Neural cell (in vitro differentiated cells): ENCODE measurements at regions not wholly inside any gene's neighbourhood (a gene's known extent, or its start where the extent isn't known, plus 50 kb on each side); places are given as distances from the start of the nearest gene placed in this dataset.

Source experiments
- CTCF ChIP-seq: fragments of 450-650 bp; IDR thresholded peaks from 2 replicates; pipeline ENCODE4 v1.5.1; 2014; ENCODE audit warnings: antibody characterized with exemption, mild to moderate bottlenecking, moderate library complexity; ENCODE audit not compliant: poor library complexity, severe bottlenecking
- EZH2 ChIP-seq: fragments of 200-600, 300-800 bp; shearing (Covaris generic), sonication (generic); IDR thresholded peaks from 2 replicates; pipeline ENCODE4 v1.6.1; 2014; ENCODE audit warnings: antibody characterized with exemption, low read length, borderline replicate concordance, mild to moderate bottlenecking; ENCODE audit not compliant: insufficient read depth, poor library complexity, severe bottlenecking
- SMC3 ChIP-seq: fragments of 450-650 bp; conservative IDR thresholded peaks from 2 replicates; pipeline ENCODE4 v1.6.1; 2014; ENCODE audit warnings: antibody characterized with exemption, mild to moderate bottlenecking, moderate library complexity; ENCODE audit not compliant: poor library complexity

- no peak for TF ChIP-seq CTCF
- TF ChIP-seq SMC3 = no peak
- TF ChIP-seq EZH2 = no peak
These were observed 82.9 kb downstream of the NRN1 start for GRCh38 chr6:5923840-5924239.
